NCI-H1105 treated with DMSO at 0.1 percent for 48 hours (cell line): ENCODE measurements at regions not wholly inside any gene's neighbourhood (a gene's known extent, or its start where the extent isn't known, plus 50 kb on each side); places are given as distances from the start of the nearest gene placed in this dataset.
A peak's percentile ranks its signal among the peaks of the same experiment; 100 is the strongest.

Source experiments
- DNase-seq: peaks from one replicate; lab custom pipeline; 2025; lab: John Stamatoyannopoulos, UW

- no peak for DNase-seq
Measured at GRCh38 chr20:52401431-52401830, 209.9 kb upstream of the ZFP64 start.

GRCh38 chr20:52399352-52399751 lies 207.8 kb upstream of the ZFP64 start:
- DNase-seq = no peak

- no peak for DNase-seq
Measured at GRCh38 chr20:52389606-52390005, 198.0 kb upstream of the ZFP64 start.

GRCh38 chr20:52383995-52384621 lies 192.5 kb upstream of the ZFP64 start:
- DNase-seq = no peak

GRCh38 chr20:52382933-52383332 lies 191.4 kb upstream of the ZFP64 start:
- DNase-seq = no peak

GRCh38 chr20:52379723-52380336 lies 188.3 kb upstream of the ZFP64 start:
- DNase-seq = no peak

GRCh38 chr20:52372169-52372568 lies 180.6 kb upstream of the ZFP64 start:
- DNase-seq = no peak

- DNase-seq = no peak
Measured at GRCh38 chr20:52365688-52366087, 174.1 kb upstream of the ZFP64 start.

GRCh38 chr20:52364405-52364804 lies 172.8 kb upstream of the ZFP64 start:
- DNase-seq = no peak

GRCh38 chr20:52361650-52362049 lies 170.1 kb upstream of the ZFP64 start:
- DNase-seq = no peak

- DNase-seq = no peak
Measured at GRCh38 chr20:52349806-52350205, 158.2 kb upstream of the ZFP64 start.

GRCh38 chr20:52348434-52348833 lies 156.9 kb upstream of the ZFP64 start:
- DNase-seq = no peak

- no peak for DNase-seq
Measured at GRCh38 chr20:52346797-52347196, 155.2 kb upstream of the ZFP64 start.

GRCh38 chr20:52342913-52343312 lies 151.3 kb upstream of the ZFP64 start:
- DNase-seq = no peak

GRCh38 chr20:52340036-52340634 lies 148.6 kb upstream of the ZFP64 start:
- DNase-seq = no peak

- DNase-seq = no peak
Measured at GRCh38 chr20:52332649-52333250, 141.2 kb upstream of the ZFP64 start.

GRCh38 chr20:52332230-52332629 lies 140.7 kb upstream of the ZFP64 start:
- no peak for DNase-seq

GRCh38 chr20:52331655-52332054 lies 140.1 kb upstream of the ZFP64 start:
- no peak for DNase-seq

- no peak for DNase-seq
Measured at GRCh38 chr20:52321396-52321795, 129.8 kb upstream of the ZFP64 start.

GRCh38 chr20:52318651-52319050 lies 127.1 kb upstream of the ZFP64 start:
- no peak for DNase-seq

GRCh38 chr20:52313341-52313963 lies 121.9 kb upstream of the ZFP64 start:
- peak; percentile 63 for DNase-seq

GRCh38 chr20:52312132-52312729 lies 120.7 kb upstream of the ZFP64 start:
- peak; percentile 78 for DNase-seq
